GM18867 (cell line): ENCODE measurements at regions not wholly inside any gene's neighbourhood (a gene's known extent, or its start where the extent isn't known, plus 50 kb on each side); places are given as distances from the start of the nearest gene placed in this dataset.
"Not testable (repeated sequence)": the region's sequence is repeated elsewhere in the genome, so short reads cannot be mapped to it uniquely, and the experiment has no call there.

Experiments
- ATAC-seq: cut with Tn5 transposase; IDR thresholded peaks from one replicate; pipeline ENCODE4 v1.9.1; 2021; ENCODE audit warnings: mild to moderate bottlenecking, moderate library complexity; ENCODE audit not compliant: unreplicated experiment

DNA sequence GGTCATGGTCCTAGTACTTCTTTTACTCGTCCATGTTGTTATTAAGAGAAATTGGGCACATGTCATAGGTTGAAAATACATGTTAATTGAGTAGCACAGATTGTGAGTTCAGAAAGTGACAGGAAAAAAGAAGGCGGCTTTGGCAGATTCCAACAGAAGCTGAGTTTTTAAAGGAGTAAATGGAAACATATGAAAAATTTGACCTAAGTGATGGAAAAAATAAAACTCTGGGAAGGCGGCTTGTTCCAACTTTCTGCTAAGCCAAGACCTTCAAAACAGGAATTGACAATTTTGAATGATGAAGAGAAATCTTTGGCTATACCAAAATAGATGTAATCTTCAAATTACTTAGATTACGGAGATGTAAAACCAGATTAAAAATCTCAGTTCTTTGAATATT is 868.0 kb downstream of the EPHA4 start:
- no peak for ATAC-seq

DNA sequence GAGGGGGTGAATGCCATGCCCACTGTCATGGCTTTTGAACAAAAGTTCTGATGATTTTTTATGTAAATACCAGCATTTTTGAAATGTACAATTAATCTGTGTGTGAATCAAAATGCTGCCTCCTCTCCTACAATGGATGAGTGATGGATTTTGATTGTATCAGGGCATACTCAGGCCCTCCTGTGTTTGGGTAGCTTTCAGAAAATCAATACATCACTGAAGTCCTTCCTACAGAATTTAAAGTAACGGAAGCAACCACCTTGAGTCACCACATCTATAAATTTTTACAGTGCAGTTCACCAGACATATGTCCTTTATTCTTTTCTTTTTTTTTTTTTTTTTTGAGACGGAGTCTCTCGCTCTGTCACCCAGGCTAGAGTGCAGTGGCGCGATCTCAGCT is 867.3 kb downstream of the EPHA4 start:
- ATAC-seq = no peak

DNA sequence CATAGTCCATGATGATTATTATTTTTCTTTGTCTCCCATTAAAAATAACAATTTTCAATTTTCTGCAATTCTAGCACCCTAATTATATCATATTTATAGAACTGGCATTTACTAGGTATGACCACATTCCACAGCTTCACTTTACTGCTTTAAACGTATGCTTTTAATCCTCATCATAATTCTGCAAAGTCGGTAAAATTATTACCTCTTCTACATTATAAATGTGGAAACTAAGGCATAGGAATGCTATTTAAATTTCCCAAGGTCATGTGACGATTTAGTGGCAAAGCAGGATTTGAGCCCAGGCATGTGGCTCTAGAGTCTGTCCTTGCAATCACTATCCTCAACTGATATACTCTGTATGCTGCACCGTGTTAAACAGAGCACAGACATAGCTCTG is 866.4 kb downstream of the EPHA4 start:
- no peak for ATAC-seq

DNA sequence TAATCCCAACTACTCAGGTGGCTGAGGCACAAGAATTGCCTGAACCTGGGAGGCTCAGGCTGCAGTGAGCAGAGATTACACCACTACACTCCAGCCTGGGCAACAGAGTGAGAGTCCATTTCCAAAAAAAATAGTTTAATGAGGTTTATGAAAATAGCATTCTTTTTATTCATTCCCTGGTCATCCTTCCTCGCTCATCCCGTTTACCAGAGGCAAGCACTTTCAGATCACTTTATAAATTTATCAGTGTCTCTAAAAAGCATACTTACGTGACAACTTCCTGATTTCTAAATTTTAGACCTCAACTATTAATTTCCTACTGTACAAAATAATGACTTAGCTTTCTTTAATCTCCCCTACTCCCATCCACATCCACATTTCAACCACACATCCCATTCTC is 864.8 kb downstream of the EPHA4 start:
- no peak for ATAC-seq

DNA sequence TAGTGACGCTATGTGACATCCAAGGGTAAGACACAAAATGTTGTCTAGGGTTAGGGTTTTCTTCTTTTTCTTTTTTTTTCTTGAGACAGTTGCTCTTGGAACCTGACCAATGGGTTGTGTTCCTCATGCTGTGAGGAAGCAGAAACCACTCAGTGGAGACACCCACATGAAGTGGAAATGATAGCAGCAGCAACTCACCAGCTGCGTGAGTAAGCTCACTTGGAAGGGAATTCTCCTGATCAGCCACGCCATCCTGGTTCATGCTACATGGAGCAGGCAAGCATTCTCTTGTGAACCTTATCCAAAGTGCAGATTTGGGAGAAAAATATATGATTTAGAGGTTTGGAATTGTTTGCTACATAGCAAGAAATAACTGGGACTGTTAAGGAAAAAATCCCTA is 863.7 kb downstream of the EPHA4 start:
- ATAC-seq = no peak

DNA sequence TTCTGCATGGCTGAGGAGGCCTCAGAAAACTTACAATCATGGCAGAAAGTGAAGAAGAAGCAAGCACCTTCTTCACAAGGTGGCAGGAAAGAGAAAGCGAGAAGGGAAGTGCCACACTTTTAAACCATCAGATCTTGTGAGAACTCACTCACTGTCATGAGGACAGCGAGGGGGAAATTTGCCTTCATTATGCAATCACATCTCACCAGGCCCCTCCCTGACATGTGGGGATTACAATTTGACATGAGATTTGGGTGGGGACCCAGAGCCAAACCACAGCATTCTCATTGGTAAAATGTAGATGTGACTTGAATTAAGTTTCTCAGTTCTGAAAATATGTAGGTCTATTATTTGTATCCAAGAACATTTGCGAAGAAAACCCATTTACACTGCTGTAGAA is 854.8 kb downstream of the EPHA4 start:
- ATAC-seq = no peak

DNA sequence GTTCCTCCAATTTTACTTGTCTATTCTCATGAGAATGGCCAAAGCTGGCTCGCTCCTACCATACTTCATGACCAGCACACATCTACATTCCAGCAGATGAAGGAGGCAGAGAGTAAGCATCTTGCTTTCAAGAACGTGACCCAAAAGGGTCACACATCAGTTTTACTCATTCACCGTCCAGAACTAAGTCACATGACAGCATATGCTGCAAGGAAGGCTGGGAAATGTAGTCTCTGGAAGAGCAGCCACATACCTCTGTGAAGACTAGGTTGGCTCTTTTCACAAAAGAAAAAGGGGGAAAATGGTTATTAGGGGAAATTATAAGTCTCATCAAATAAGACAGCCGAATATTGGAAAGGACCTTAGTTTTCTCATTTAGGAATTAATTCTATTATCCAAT is 835.3 kb downstream of the EPHA4 start:
- ATAC-seq = no peak

DNA sequence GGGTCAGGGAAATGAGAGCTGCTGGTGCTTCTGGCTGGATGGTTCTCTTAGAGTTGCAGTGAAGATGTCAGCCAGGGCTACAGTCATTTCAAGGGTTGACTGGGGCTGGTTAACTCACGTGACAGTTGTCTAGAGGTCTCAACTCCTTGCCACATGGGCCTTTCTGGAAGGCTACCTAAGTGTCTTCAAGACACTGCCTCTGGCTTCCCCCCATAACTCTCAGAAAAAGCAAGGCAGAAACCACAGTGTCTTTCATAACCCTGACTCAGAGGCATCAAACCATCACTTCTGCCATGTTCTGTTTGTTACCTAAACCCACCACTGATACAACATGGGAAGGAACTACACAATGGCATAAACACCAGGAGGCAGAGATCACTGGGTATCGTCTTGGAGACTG is 828.9 kb downstream of the EPHA4 start:
- ATAC-seq = no peak

DNA sequence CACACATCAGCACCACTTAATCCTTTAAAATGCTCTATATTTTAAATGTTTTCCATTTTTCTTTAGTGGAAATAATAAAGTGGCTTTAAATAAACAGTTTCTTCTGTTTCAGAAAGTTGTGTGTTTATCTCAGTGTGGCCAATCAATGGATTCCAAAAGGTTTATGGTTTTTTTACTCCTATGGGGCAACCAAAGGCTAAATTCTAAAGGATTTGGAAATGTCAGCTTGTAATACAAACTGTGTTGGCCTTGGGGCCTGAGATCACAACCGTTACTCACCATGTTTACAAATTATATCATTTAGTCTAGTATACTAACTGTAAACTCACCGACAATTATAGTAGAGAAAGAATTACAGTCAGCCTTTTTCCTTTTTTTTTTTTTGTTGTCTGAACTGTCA is 827.2 kb downstream of the EPHA4 start:
- ATAC-seq = no peak

DNA sequence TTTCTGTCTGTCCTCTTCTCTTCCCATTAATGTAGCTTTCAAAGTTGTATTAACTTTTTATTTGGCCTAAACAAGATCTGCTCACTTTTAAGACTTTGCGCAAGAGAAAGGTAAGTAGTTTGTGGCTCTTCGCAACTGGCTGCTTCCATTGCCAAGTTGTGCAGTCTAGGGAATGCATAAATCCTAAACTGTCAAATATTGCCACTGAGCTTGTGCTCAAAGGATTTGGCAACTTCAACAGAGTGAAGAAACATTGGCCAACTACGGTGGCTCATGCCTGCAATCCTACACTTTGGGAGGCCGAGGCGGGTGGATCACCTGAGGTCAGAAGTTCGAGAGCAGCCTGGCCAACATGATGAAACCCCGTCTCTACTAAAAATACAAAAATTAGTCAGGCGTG is 826.4 kb downstream of the EPHA4 start:
- ATAC-seq = no peak

DNA sequence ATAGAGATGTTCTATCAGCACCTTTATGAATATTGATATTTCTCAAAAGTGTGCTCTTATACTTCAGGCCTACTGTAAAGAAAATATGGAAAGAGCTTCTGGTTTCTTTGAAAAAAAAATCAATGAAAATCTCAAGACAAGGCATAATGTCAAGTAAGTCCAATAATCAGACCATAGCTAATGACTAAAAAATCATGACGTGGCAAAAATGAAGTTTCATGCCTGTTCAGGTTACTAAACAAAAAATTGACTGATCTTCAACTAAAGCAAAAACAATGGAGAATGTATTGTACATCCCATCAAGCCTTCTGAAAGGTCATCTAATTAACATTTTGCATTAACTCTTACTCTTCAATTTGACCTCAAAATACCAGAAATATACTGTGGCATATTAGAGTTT is 824.4 kb downstream of the EPHA4 start:
- no peak for ATAC-seq

DNA sequence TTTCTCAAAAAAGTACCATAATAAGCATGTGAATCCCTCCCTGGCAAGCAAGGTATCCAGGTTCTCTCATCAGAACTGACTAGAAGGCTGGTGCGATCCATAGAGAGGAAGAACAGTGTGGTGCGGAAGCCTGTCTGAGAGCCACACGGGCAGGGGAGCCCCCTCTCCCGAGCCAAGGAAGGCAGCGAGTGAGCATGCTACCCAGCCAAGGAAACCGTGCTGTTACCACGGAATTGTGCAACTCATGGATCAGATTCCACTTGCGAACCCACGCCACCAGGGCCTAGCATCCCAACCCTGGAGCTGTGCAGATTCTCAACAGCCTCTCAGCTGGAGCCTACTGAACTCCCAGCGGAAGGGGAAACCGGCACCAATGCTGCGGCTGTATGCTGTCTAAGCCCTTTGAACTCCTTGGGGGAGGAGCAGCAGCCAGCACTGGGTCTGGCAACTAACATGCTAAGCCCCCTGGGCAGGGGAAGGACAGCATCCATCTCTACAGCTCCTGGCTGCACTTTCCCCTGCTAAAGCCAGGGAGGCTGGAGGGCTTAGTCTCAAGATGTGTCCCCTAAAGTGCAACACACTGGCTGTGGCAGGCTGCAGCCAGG is 823.1 kb downstream of the EPHA4 start:
- ATAC-seq = no peak

DNA sequence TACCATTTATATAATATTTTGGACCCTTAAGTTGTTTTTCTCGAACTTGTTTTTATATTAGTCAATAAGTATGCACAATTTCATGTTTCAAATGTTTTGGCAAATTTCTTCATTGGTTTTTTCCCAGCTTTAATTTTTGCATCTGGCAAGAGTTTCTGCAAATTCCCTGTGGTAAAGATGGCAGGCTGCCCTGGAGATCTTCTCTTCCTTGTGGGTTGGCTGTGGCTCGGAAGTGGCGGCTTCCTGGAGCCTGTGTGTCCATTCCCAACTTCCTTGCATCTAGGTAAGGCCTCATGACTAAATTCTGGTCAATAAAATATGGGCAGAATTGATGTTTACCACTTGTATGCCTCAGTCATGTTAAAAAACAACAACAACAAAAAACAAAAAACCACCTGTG is 818.6 kb downstream of the EPHA4 start:
- ATAC-seq = no peak

DNA sequence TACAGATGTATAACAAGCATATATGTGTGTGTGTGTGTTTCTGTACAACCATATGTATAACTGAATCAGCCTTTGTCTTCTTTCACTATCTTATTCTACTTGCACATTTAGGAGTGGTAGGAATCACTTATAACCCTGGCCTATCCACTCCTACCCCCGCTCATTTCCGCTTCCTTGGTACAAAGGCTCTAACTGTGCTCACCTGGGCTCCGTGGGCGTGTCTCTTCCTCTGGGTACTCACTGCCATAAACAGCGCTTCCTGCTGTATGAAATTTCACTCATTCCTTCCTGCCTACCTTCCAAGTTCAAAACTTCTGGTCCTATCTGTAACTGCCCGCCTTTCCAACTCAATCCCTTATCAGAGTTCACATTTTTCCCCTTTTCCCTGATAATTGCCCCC is 815.5 kb downstream of the EPHA4 start:
- ATAC-seq = no peak

DNA sequence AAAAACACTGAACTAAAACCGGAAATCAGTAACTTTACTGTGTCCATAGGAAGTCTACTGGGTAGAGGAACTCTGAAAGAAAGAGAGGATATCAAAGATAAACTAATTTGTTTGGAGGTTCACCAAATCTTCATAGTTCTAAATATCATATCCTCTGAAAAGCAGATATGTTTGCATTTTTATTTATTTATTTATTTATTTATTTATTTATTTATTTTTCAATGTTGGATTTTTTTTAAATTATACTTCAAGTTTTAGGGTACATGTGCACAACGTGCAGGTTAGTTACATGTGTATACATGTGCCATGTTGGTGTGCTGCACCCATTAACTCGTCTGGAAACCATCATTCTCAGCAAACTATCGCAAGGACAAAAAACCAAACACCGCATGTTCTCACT is 813.7 kb downstream of the EPHA4 start:
- ATAC-seq = not testable (repeated sequence)

DNA sequence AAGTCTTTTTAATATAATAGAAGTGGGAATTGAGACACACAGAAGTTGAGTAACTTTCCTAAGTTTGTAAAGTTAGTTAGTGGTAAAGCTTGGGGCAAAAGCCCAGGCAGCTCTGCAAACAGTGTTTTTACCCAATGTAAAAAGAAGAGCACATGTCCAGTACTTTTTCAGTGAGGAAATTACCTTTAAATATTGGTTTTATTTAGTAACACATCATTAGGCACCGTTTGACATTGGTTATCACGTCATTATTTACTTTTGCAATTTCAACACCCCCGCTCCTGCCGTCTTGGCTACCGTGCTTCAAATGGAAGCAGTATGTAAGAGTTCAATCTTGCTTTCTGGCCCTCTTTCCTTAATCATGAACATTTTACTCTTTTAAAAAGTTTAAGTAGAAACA is 807.9 kb downstream of the EPHA4 start:
- ATAC-seq = no peak

DNA sequence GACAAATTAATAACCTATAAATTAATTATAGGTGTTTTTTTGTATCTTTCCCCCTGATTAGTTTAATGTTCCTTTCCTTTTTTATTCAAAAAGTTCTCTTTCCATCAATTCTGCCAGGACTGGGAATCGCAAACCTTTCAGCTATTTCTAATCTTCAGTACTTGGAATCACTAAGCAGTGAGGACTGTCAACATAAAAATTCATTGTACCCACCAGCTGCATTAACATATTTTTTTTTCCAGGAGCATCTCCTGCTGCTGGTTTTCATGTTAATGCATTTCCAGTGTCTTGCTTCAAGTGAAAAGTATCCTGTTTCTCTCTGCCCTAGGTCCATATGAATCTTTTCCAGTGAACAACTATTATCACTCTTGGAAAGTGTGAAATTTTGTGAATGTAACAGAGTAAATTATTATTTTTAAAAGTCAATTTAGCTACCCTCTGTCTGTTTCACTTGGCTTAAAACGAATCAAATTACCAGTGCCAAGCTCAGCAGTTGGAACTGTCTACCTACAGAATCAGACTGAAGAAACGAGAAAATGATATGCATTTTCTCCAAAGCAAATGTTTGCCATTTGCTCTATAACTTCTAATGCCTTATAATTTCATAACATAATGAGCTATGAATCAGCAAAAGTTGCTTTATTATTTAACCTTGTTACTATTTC is 804.4 kb downstream of the EPHA4 start:
- ATAC-seq = no peak

DNA sequence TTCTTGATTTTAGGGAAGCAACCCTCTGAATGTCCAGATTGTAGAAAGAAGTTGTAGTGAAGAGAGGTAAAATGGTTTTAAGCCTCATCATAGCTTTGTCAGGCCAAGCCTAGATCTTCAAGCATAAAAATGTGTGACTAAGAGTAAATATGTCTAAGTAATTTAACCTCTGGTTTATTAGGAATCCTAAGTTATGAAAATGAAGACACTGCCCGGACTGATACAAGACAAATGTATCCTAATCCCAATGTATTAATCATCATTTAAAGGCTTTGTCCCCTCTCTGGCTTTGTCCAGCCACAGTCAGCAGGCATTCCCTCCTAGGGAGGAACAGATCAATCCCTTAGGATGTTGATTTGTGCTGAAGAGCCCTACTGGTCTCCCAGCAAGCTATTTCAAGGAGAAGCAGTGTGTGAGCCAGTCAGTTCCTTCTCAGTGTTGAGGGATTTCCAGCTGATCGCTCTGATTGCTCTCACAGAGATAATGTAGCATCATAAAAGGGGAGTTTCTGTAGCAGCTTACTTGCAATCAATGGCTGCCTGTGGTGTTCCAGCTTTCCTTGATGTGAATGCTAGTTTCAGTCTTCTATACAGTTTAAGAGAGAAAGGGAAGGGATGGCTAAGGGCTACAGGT is 796.1 kb downstream of the EPHA4 start:
- ATAC-seq = no peak

DNA sequence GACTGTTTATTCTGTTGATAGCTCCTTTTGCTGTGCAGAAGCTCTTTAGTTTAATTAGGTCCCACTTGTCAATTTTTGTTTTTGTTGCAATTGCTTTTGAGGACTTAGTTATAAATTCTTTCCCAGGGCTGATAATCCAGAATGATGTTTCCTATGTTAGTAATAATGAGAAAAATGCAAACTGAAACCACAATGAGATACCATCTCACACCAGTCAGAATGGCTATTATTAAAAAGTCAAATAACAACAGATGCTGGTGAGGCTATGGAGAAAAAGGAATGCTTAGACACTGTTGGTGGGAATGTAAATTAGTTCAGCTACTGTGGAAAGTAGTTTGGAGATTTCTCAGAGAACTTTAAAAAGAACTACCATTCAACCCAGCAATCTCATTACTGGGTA is 793.0 kb downstream of the EPHA4 start:
- ATAC-seq = not testable (repeated sequence)

DNA sequence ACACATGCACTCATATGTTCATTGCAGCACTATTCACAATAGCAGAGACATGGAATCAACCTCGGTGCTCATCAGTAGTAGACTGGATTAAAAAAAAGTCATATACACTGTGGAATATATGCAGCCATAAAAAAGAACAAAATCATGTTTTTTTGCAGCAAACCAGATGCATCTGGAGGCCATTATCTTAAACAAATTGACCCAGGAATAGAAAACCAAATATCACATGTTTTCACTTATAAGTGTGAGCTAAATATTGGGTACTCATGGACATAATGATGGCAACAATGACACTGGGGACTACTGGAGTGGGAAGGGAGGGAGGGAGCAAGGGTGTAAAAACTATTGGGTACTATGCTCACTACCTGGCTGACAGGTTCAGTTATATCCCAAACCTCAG is 792.6 kb downstream of the EPHA4 start:
- ATAC-seq = no peak

DNA sequence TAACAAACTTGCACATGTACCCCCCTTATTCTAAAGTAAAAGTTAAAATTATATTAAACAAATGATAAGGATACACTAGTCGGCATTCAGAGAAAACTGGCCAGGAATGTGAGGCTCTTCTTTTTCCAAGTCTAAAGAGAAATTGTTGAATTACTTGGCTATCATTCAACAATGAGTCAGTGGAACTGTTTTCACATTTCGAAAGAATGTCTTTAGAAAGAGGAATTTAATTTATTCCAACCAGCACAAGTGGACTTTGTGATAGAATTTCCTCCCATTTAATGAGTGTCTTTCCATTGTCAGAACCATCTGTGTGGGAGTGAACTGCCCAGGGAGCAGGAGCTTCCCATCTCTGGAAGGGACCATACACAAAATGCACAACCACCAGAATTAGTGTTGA is 792.2 kb downstream of the EPHA4 start:
- no peak for ATAC-seq

DNA sequence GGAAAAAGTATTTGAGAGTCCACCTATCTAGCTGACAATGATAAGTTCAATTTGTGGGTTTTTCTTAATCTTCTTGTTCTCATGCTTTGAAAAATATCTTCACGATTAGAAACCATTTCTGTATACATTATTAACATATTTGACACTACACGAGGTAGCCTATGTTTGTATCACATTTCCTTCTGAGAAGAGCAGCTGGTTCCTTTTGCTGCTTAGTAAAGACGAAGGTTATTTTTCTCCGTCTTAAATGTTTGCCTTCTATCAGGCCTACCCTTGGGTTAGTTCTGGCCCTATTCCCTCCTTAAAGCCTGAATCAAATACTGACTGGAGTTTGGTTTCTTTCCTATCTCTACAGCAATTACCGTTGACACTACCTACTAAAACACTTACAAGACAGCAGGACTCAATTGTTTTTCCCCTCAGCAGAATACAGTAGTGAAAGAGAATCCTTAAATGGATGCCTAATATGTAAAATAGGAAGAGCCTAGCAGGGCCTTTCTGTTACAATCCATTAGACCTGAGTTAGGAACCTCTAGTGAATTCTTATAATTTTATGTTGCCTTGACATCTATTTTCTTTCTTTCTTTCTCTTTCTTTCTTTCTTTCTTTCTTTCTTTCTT is 790.4 kb downstream of the EPHA4 start:
- no peak for ATAC-seq
